ENCODE measurements at regions not wholly inside any gene's neighbourhood (a gene's known extent, or its start where the extent isn't known, plus 50 kb on each side); places are given as distances from the start of the nearest gene placed in this dataset.

DNA sequence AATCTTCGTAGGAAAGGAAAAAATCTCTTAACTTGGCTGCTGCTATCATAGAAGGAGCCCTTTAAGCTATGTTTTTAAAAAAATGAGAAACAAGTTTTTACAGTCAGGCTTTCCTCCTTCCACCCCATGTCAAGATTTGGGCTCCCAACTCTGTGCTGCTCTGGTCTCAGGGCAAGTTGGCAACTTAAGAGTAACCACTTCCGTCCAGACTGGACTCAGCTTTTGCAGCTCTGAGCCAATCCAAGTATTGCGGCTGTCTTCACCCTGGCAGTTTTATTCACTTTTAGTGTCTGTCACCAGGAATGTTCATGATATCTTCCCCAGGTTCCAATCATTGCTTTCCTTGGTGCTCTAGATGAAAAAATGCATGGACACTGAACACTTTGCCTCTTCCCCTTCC is 115.9 kb upstream of the GAS1 start:
- TF ChIP-seq, protein P1, sequence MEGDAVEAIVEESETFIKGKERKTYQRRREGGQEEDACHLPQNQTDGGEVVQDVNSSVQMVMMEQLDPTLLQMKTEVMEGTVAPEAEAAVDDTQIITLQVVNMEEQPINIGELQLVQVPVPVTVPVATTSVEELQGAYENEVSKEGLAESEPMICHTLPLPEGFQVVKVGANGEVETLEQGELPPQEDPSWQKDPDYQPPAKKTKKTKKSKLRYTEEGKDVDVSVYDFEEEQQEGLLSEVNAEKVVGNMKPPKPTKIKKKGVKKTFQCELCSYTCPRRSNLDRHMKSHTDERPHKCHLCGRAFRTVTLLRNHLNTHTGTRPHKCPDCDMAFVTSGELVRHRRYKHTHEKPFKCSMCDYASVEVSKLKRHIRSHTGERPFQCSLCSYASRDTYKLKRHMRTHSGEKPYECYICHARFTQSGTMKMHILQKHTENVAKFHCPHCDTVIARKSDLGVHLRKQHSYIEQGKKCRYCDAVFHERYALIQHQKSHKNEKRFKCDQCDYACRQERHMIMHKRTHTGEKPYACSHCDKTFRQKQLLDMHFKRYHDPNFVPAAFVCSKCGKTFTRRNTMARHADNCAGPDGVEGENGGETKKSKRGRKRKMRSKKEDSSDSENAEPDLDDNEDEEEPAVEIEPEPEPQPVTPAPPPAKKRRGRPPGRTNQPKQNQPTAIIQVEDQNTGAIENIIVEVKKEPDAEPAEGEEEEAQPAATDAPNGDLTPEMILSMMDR (IDR thresholded peaks at IDR 0.05; ENCODE audit: low read depth, low read length): no peak
- DNase-seq (ENCODE audit: low read depth in 1 of 2, low spot score in 1 of 2): peak in 1 of 2 donors; percentile 86
- H3K4me1 ChIP-seq (ENCODE audit: low read depth): peaks cover 6% of the 10 kb centered on the region
- H3K36me3 ChIP-seq: no peaks in the 10 kb centered on the region
- no peak overlapping the region for H3K27ac ChIP-seq
- H3K27me3 ChIP-seq: no peaks in the 10 kb centered on the region
- no peaks in the 10 kb centered on the region for H3K9me3 ChIP-seq (ENCODE audit: low read depth)
- no peak overlapping the region for H3K4me3 ChIP-seq

DNA sequence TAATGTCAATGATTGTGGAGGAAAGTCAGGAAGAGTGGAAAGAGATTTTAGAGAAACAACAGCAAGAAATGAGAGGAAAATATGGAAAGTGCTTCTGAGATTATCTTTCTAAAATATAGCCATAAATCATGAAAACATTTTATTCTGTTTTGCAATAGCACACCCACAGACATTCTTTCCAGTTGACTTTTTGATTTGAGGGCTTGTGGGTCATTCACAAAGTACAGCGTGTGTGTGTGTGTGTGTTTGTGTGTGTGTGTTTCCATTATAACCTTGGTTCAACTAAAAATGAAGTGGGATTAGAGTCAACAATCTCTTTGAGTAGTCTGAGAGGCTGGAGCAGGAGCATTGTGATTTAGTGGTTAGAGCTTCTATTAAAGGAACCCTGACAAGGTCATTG is 116.6 kb upstream of the GAS1 start:
- TF ChIP-seq, protein P1 (IDR thresholded peaks at IDR 0.05; ENCODE audit: low read depth, low read length): no peak
- no peaks in the 10 kb centered on the region for H3K27me3 ChIP-seq
- H3K4me1 ChIP-seq (ENCODE audit: low read depth): peaks cover 6% of the 10 kb centered on the region
- H3K36me3 ChIP-seq: no peaks in the 10 kb centered on the region
- H3K27ac ChIP-seq: no peak overlapping the region
- peak in 1 of 2 donors; percentile 89 for DNase-seq (ENCODE audit: low read depth in 1 of 2, low spot score in 1 of 2)
- H3K4me3 ChIP-seq: no peak overlapping the region
- no peaks in the 10 kb centered on the region for H3K9me3 ChIP-seq (ENCODE audit: low read depth)

DNA sequence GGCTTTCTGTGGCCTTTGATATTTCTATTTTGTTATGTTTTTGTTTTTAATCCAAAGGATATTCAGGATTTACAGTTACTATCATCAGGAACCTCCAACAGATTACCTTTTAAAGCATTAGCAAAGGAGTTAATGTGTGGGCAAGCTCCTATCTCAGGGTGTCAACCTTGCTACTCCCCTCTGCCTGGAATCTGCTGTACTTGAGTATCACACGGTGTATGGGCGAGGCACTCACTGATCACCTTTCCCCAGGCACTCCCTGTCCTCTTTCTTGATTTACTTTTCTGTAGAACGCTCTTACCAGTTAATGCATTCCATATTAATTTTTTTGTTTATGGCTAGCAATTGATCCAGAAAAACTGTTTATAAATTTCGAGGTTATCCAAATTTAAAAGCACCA is 117.0 kb upstream of the GAS1 start:
- DNase-seq (ENCODE audit: low read depth in 1 of 2, low spot score in 1 of 2): no peak
- no peaks in the 10 kb centered on the region for H3K27me3 ChIP-seq
- TF ChIP-seq, protein P1 (IDR thresholded peaks at IDR 0.05; ENCODE audit: low read depth, low read length): no peak
- no peaks in the 10 kb centered on the region for H3K36me3 ChIP-seq
- H3K4me1 ChIP-seq (ENCODE audit: low read depth): peaks cover 6% of the 10 kb centered on the region
- H3K9me3 ChIP-seq (ENCODE audit: low read depth): no peaks in the 10 kb centered on the region
- H3K27ac ChIP-seq: no peak overlapping the region
- H3K4me3 ChIP-seq: no peak overlapping the region

DNA sequence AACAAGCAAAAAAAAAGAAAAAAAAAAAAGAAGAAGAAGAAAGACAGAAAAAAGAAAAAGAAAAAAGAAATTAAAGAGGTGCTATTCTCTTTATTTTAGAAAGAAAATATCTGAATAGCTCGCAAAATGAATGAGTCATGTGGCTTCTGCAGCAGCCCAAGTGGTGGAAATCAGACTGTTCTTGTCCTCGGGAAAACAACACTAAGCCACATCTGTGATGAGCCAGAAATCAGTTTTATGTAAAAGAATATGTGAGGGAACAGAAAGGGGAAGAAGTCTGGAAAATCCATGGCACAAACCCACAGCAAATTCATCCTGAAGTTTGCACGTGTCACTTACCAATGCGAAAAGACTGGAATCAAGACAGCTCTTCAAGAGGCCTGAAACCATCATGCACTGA is 118.7 kb upstream of the GAS1 start:
- Histone ChIP-seq H3K9me3 (ENCODE audit: low read depth) (no peaks in the 10 kb centered on the region), H3K4me3 (no peak overlapping the region), H3K27me3 (no peaks in the 10 kb centered on the region), H3K27ac (no peak overlapping the region), H3K4me1 (ENCODE audit: low read depth) (peaks cover 6% of the 10 kb centered on the region), H3K36me3 (no peaks in the 10 kb centered on the region)
- DNase-seq (ENCODE audit: low read depth in 1 of 2, low spot score in 1 of 2): peak in 1 of 2 donors; percentile 23
- TF ChIP-seq, protein P1 (IDR thresholded peaks at IDR 0.05; ENCODE audit: low read depth, low read length): no peak

DNA sequence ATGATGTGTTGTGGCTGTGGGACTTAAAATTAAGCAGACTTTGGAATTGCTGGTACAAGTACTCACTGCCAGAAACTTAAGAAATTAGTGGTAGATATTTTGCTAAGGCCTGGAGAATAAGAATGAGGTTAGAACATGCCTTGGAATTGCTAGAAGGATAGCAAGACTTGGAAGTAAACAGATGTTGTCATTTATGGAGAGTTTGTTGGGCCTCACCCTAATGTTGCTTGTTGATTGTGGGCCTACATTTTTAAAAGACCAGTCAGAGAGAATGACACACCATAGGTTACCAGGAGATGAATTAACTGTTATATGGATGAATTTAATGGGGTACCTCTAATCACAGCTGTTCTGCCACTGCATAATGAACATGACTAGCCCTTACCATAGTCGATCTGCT is 120.1 kb upstream of the GAS1 start:
- Histone ChIP-seq H3K27ac (no peak overlapping the region), H3K36me3 (no peaks in the 10 kb centered on the region), H3K9me3 (ENCODE audit: low read depth) (no peaks in the 10 kb centered on the region), H3K4me1 (ENCODE audit: low read depth) (peaks cover 6% of the 10 kb centered on the region), H3K4me3 (no peak overlapping the region), H3K27me3 (no peaks in the 10 kb centered on the region)
- no peak for DNase-seq (ENCODE audit: low read depth in 1 of 2, low spot score in 1 of 2)
- TF ChIP-seq, protein P1 (IDR thresholded peaks at IDR 0.05; ENCODE audit: low read depth, low read length): no peak

Data from cardiac muscle cell (in vitro differentiated cells and primary cell).